Mesendoderm (in vitro differentiated cells): ENCODE measurements at regions not wholly inside any gene's neighbourhood (a gene's known extent, or its start where the extent isn't known, plus 50 kb on each side); places are given as distances from the start of the nearest gene placed in this dataset.

Experiments
- DNase-seq: peaks from one replicate; pipeline ENCODE4 v3.0.0; 2013
- H2AK5ac ChIP-seq: 2 replicates; pipeline ENCODE4 v1.6.1; 2013; ENCODE audit warnings: low read length, inconsistent platforms
- H2BK120ac ChIP-seq: 2 replicates; pipeline ENCODE4 v1.6.1; 2013; ENCODE audit warnings: low read depth, mild to moderate bottlenecking, low read length, moderate library complexity, mixed read lengths
- H2BK15ac ChIP-seq: replicated peaks from 2 replicates; pipeline ENCODE4 v1.6.1; 2013; ENCODE audit warnings: low read depth, mild to moderate bottlenecking, moderate library complexity
- H2BK5ac ChIP-seq: 2 replicates; pipeline ENCODE4 v1.6.1; 2013; ENCODE audit warnings: low read length, inconsistent platforms
- H3K18ac ChIP-seq: 2 replicates; pipeline ENCODE4 v1.6.1; 2013; ENCODE audit warnings: mild to moderate bottlenecking, low read length, mixed read lengths
- H3K23ac ChIP-seq: one replicate; pipeline ENCODE4 v1.6.1; 2013; ENCODE audit warnings: low read length
- H3K27ac ChIP-seq: 2 replicates; pipeline ENCODE4 v1.5.1; 2013; ENCODE audit warnings: low read depth, mild to moderate bottlenecking, inconsistent platforms, low read length, moderate library complexity
- H3K27me3 ChIP-seq: 2 replicates; pipeline ENCODE4 v1.6.1; 2013; ENCODE audit warnings: low read length, control low read depth, mild to moderate bottlenecking, inconsistent platforms; ENCODE audit not compliant: insufficient read depth, poor library complexity
- H3K36me3 ChIP-seq: 2 replicates; pipeline ENCODE4 v1.6.1; 2013; ENCODE audit warnings: low read length, inconsistent platforms; ENCODE audit not compliant: control insufficient read depth, insufficient read depth
- H3K4ac ChIP-seq: one replicate; pipeline ENCODE4 v1.6.1; 2013; ENCODE audit warnings: low read depth, mild to moderate bottlenecking, low read length, moderate library complexity
- H3K4me1 ChIP-seq: 2 replicates; pipeline ENCODE4 v1.6.1; 2013; ENCODE audit warnings: low read depth, low read length, inconsistent platforms; ENCODE audit not compliant: control insufficient read depth
- H3K4me2 ChIP-seq: 2 replicates; pipeline ENCODE4 v1.6.1; 2013; ENCODE audit warnings: low read length
- H3K4me3 ChIP-seq: 2 replicates; pipeline ENCODE4 v1.5.1; 2013; ENCODE audit warnings: mild to moderate bottlenecking, low read length
- H3K56ac ChIP-seq: one replicate; pipeline ENCODE4 v1.6.1; 2013; ENCODE audit warnings: low read length
- H3K79me1 ChIP-seq: 2 replicates; pipeline ENCODE4 v1.6.1; 2013; ENCODE audit warnings: low read length, inconsistent platforms
- H3K79me2 ChIP-seq: 2 replicates; pipeline ENCODE4 v1.6.1; 2013; ENCODE audit warnings: mild to moderate bottlenecking, low read length; ENCODE audit not compliant: control insufficient read depth, insufficient read depth
- H3K9ac ChIP-seq: 2 replicates; pipeline ENCODE4 v1.6.1; 2013; ENCODE audit warnings: low read length, inconsistent platforms
- H4K5ac ChIP-seq: one replicate; pipeline ENCODE4 v1.6.1; 2013; ENCODE audit warnings: low read length
- H4K8ac ChIP-seq: one replicate; pipeline ENCODE4 v1.6.1; 2013; ENCODE audit warnings: low read depth, mild to moderate bottlenecking, control low read depth, low read length, moderate library complexity
- WGBS: extraction: QIAGEN DNeasy Blood & Tissue Kit; methylation state at CpG from one replicate; pipeline ENCODE4 v1.1.7; 2013; ENCODE audit warnings: low lambda C conversion rate, missing lambda C conversion rate; ENCODE audit not compliant: insufficient coverage; ENCODE audit errors: extremely low coverage; 5-methylcytosine and 5-hydroxymethylcytosine counted together

- H3K4me2 ChIP-seq = no peak overlapping the region
- H2BK15ac ChIP-seq = no peak overlapping the region
- H3K18ac ChIP-seq = no peak overlapping the region
- H3K79me1 ChIP-seq = no peaks in the 10 kb centered on the region
- H4K8ac ChIP-seq = no peak overlapping the region
- H2BK5ac ChIP-seq = no peak overlapping the region
- no peak overlapping the region for H2BK120ac ChIP-seq
- H3K4ac ChIP-seq = no peak overlapping the region
- H2AK5ac ChIP-seq = no peak overlapping the region
- no peak for DNase-seq
- no peak overlapping the region for H3K9ac ChIP-seq
- no peak overlapping the region for H3K27ac ChIP-seq
- no peaks in the 10 kb centered on the region for H3K36me3 ChIP-seq
- H4K5ac ChIP-seq = no peak overlapping the region
- no peak overlapping the region for H3K56ac ChIP-seq
- H3K79me2 ChIP-seq = no peaks in the 10 kb centered on the region
- H3K4me1 ChIP-seq = no peaks in the 10 kb centered on the region
- H3K27me3 ChIP-seq = no peaks in the 10 kb centered on the region
- no peak overlapping the region for H3K4me3 ChIP-seq
- H3K23ac ChIP-seq = no peak overlapping the region
Measured at GRCh38 chr4:160869899-160870298, 1293.9 kb downstream of the FSTL5 start.

- Histone ChIP-seq H3K4me3 (no peak overlapping the region), H3K18ac (no peak overlapping the region), H2AK5ac (no peak overlapping the region), H3K27me3 (no peaks in the 10 kb centered on the region), H2BK120ac (no peak overlapping the region), H3K23ac (no peak overlapping the region), H3K4me2 (no peak overlapping the region), H2BK15ac (no peak overlapping the region), H3K56ac (no peak overlapping the region), H3K36me3 (no peaks in the 10 kb centered on the region), H3K79me2 (no peaks in the 10 kb centered on the region), H4K5ac (no peak overlapping the region), H3K4ac (no peak overlapping the region), H4K8ac (no peak overlapping the region), H3K9ac (no peak overlapping the region), H3K79me1 (no peaks in the 10 kb centered on the region), H3K27ac (no peak overlapping the region), H2BK5ac (no peak overlapping the region), H3K4me1 (no peaks in the 10 kb centered on the region)
- DNase-seq = no peak
Measured at GRCh38 chr4:160872491-160872890, 1291.3 kb downstream of the FSTL5 start.

- no peak overlapping the region for H2BK120ac ChIP-seq
Measured at GRCh38 chr4:160877087-160877790, 1286.6 kb downstream of the FSTL5 start.

GRCh38 chr4:160880180-160880579 is 1283.6 kb downstream of the FSTL5 start:
- Histone ChIP-seq H3K4me1 (no peaks in the 10 kb centered on the region), H2BK15ac (no peak overlapping the region), H3K4me3 (no peak overlapping the region), H2BK5ac (no peak overlapping the region), H3K79me2 (no peaks in the 10 kb centered on the region), H4K8ac (no peak overlapping the region), H3K36me3 (no peaks in the 10 kb centered on the region), H3K9ac (no peak overlapping the region), H4K5ac (no peak overlapping the region), H2AK5ac (no peak overlapping the region), H3K18ac (no peak overlapping the region), H3K4me2 (no peak overlapping the region), H2BK120ac (no peak overlapping the region), H3K56ac (no peak overlapping the region), H3K23ac (no peak overlapping the region), H3K27me3 (no peaks in the 10 kb centered on the region), H3K79me1 (no peaks in the 10 kb centered on the region), H3K27ac (no peak overlapping the region), H3K4ac (no peak overlapping the region)
- DNase-seq = peak; percentile 11
- no CpG with 5 or more reads among the region's 5 CpGs for WGBS

More at GRCh38 chr4:160877087-160877790, 1286.6 kb downstream of the FSTL5 start:
- Histone ChIP-seq H3K4me2 (no peak overlapping the region), H3K9ac (no peak overlapping the region), H3K4me1 (no peaks in the 10 kb centered on the region), H3K79me2 (no peaks in the 10 kb centered on the region), H3K27ac (no peak overlapping the region), H3K18ac (no peak overlapping the region), H3K23ac (no peak overlapping the region), H2AK5ac (no peak overlapping the region), H3K27me3 (no peaks in the 10 kb centered on the region), H3K4ac (no peak overlapping the region), H2BK5ac (no peak overlapping the region), H3K79me1 (no peaks in the 10 kb centered on the region), H4K8ac (no peak overlapping the region), H3K36me3 (no peaks in the 10 kb centered on the region), H2BK15ac (no peak overlapping the region), H3K4me3 (no peak overlapping the region), H3K56ac (no peak overlapping the region), H4K5ac (no peak overlapping the region)
- no CpG with 5 or more reads among the region's 9 CpGs for WGBS
- DNase-seq = peak; percentile 48

GRCh38 chr4:160887668-160888067 is 1276.1 kb downstream of the FSTL5 start:
- H3K79me1 ChIP-seq = no peaks in the 10 kb centered on the region
- no CpG with 5 or more reads among the region's 1 CpG for WGBS
- no peak overlapping the region for H3K9ac ChIP-seq
- H3K56ac ChIP-seq = no peak overlapping the region
- H3K27ac ChIP-seq = no peak overlapping the region
- H2BK5ac ChIP-seq = no peak overlapping the region
- H3K4me2 ChIP-seq = no peak overlapping the region
- no peaks in the 10 kb centered on the region for H3K4me1 ChIP-seq
- no peak overlapping the region for H2BK120ac ChIP-seq
- H3K79me2 ChIP-seq = no peaks in the 10 kb centered on the region
- H4K5ac ChIP-seq = no peak overlapping the region
- H3K27me3 ChIP-seq = no peaks in the 10 kb centered on the region
- H3K36me3 ChIP-seq = no peaks in the 10 kb centered on the region
- no peak overlapping the region for H4K8ac ChIP-seq
- no peak overlapping the region for H3K18ac ChIP-seq
- no peak for DNase-seq
- H2AK5ac ChIP-seq = no peak overlapping the region
- no peak overlapping the region for H3K23ac ChIP-seq
- H3K4me3 ChIP-seq = no peak overlapping the region
- no peak overlapping the region for H3K4ac ChIP-seq
- no peak overlapping the region for H2BK15ac ChIP-seq

GRCh38 chr4:160894128-160894527 is 1269.7 kb downstream of the FSTL5 start:
- H3K79me1 ChIP-seq = no peaks in the 10 kb centered on the region
- H2BK5ac ChIP-seq = no peak overlapping the region
- H3K27me3 ChIP-seq = no peaks in the 10 kb centered on the region
- no peak overlapping the region for H4K8ac ChIP-seq
- H3K27ac ChIP-seq = no peak overlapping the region
- no peak overlapping the region for H3K23ac ChIP-seq
- no peak overlapping the region for H3K4me3 ChIP-seq
- no peak for DNase-seq
- WGBS = no CpG with 5 or more reads among the region's 2 CpGs
- H3K79me2 ChIP-seq = no peaks in the 10 kb centered on the region
- no peak overlapping the region for H2BK120ac ChIP-seq
- no peak overlapping the region for H3K18ac ChIP-seq
- no peaks in the 10 kb centered on the region for H3K36me3 ChIP-seq
- no peak overlapping the region for H2AK5ac ChIP-seq
- H3K4me1 ChIP-seq = no peaks in the 10 kb centered on the region
- H3K4me2 ChIP-seq = no peak overlapping the region
- H3K56ac ChIP-seq = no peak overlapping the region
- no peak overlapping the region for H3K4ac ChIP-seq
- H2BK15ac ChIP-seq = no peak overlapping the region
- no peak overlapping the region for H3K9ac ChIP-seq
- H4K5ac ChIP-seq = no peak overlapping the region
